PC-3 (cell line): ENCODE measurements at regions not wholly inside any gene's neighbourhood (a gene's known extent, or its start where the extent isn't known, plus 50 kb on each side); places are given as distances from the start of the nearest gene placed in this dataset.

Experiments
- ATAC-seq: fragments of 200-7000 bp; cut with Tn5 transposase; 2 replicates; pipeline ENCODE4 v1.9.1; 2020; ENCODE audit warnings: mild to moderate bottlenecking, moderate library complexity
- BruUV-seq: library from RNA; stranded (reverse); fragments of 400-500 nt; replicated peaks from 2 replicates; lab custom pipeline; 2021; lab: Mats Ljungman, UMichigan
- CTCF ChIA-PET: fragments of 300-600 bp; sonication (Branson Sonifier 250); formaldehyde crosslinking; loops from one replicate; lab custom pipeline; 2022; ENCODE audit warnings: antibody characterized with exemption; lab: Charles Lee
- POLR2A ChIA-PET: fragments of 300-600 bp; sonication (Branson Sonifier 250); formaldehyde crosslinking; loops from one replicate; lab custom pipeline; 2022; ENCODE audit warnings: antibody characterized with exemption; ENCODE audit not compliant: unreplicated experiment; lab: Charles Lee
- DNase-seq: peaks from one replicate; pipeline ENCODE4 v3.0.0-alpha.2; 2015
- H2AFZ ChIP-seq: fragments of 300-600 bp; sonication (generic); 2 replicates; pipeline ENCODE4 v1.6.0; 2016; ENCODE audit warnings: antibody characterized with exemption, low read length
- H3F3A ChIP-seq: fragments of 300-600 bp; sonication (generic); one replicate; pipeline ENCODE4 v1.6.0; 2017; ENCODE audit warnings: antibody characterized with exemption, low read length, control low read depth, mild to moderate bottlenecking; ENCODE audit not compliant: unreplicated experiment
- H3K27ac ChIP-seq: fragments of 300-600 bp; sonication (generic); 2 replicates; pipeline ENCODE4 v1.5.1; 2016; ENCODE audit warnings: mild to moderate bottlenecking, low read length
- H3K27me3 ChIP-seq: fragments of 300-600 bp; sonication (generic); 2 replicates; pipeline ENCODE4 v1.6.1; 2016; ENCODE audit warnings: low read length, mixed read lengths
- H3K36me3 ChIP-seq: fragments of 300-600 bp; sonication (generic); 2 replicates; pipeline ENCODE4 v1.6.1; 2016; ENCODE audit warnings: low read depth, mixed run types, low read length, mixed read lengths
- H3K4me1 ChIP-seq: fragments of 300-600 bp; sonication (generic); 2 replicates; pipeline ENCODE4 v1.5.1; 2016; ENCODE audit warnings: low read length; ENCODE audit not compliant: insufficient read depth
- H3K4me2 ChIP-seq: fragments of 300-600 bp; sonication (generic); 2 replicates; pipeline ENCODE4 v1.6.0; 2016; ENCODE audit warnings: low read length
- H3K4me3 ChIP-seq: fragments of 300-600 bp; sonication (generic); 2 replicates; pipeline ENCODE4 v1.5.1; 2016; ENCODE audit warnings: mild to moderate bottlenecking, low read length, mixed read lengths
- H3K79me2 ChIP-seq: fragments of 300-600 bp; sonication (generic); 2 replicates; pipeline ENCODE4 v1.6.1; 2017; ENCODE audit warnings: low read length, mixed read lengths
- H3K9ac ChIP-seq: fragments of 300-600 bp; sonication (generic); 2 replicates; pipeline ENCODE4 v1.6.0; 2016; ENCODE audit warnings: mild to moderate bottlenecking, low read length
- H3K9me2 ChIP-seq: fragments of 300-600 bp; sonication (generic); replicated peaks from 2 replicates; pipeline ENCODE4 v1.6.1; 2016; ENCODE audit warnings: mixed run types, low read length, mixed read lengths
- H3K9me3 ChIP-seq: fragments of 300-600 bp; sonication (generic); 2 replicates; pipeline ENCODE4 v1.6.1; 2016; ENCODE audit warnings: low read length, mixed read lengths
- H4K20me1 ChIP-seq: fragments of 300-600 bp; sonication (generic); 2 replicates; pipeline ENCODE4 v1.6.1; 2016; ENCODE audit warnings: low read length, mixed read lengths
- CTCF ChIP-seq: fragments of 300-600 bp; sonication (generic); conservative IDR thresholded peaks from 2 replicates; pipeline ENCODE4 v1.5.1; 2017; ENCODE audit warnings: antibody characterized with exemption, low read depth, mild to moderate bottlenecking, low read length
- EZH2 ChIP-seq: fragments of 300-600 bp; sonication (generic); IDR thresholded peaks from one replicate; pipeline ENCODE4 v1.6.1; 2017; ENCODE audit warnings: antibody characterized with exemption, mild to moderate bottlenecking, low read length; ENCODE audit not compliant: unreplicated experiment
- EZH2phosphoT487 ChIP-seq: fragments of 300-600 bp; sonication (generic); IDR thresholded peaks from 2 replicates; pipeline ENCODE4 v1.6.1; 2018; ENCODE audit warnings: mild to moderate bottlenecking, antibody characterized with exemption, low read length, borderline replicate concordance
- intact Hi-C: fragments of 100-400 bp; cut with micrococcal nuclease; formaldehyde crosslinking; loops from 2 replicates; pipeline ENCODE4 v1.9.0; 2023

GRCh38 chr6:138631566-138631965 is 132.3 kb upstream of the NHSL1 start:
- no peak overlapping the region for H3K4me2 ChIP-seq
- intact Hi-C loops = no loop called here
- no peaks in the 10 kb centered on the region for H3K9me2 ChIP-seq
- no peaks in the 10 kb centered on the region for H3K79me2 ChIP-seq
- H4K20me1 ChIP-seq = no peaks in the 10 kb centered on the region
- no peaks in the 10 kb centered on the region for H3K4me1 ChIP-seq
- no peaks in the 10 kb centered on the region for H3K36me3 ChIP-seq
- no TSS peak for BruUV-seq
- H3K27me3 ChIP-seq = no peaks in the 10 kb centered on the region
- H3K9ac ChIP-seq = no peak overlapping the region
- no peak for ATAC-seq
- DNase-seq = no peak
- no peak overlapping the region for H2AFZ ChIP-seq
- no peak overlapping the region for H3K4me3 ChIP-seq
- H3K9me3 ChIP-seq = no peaks in the 10 kb centered on the region
- ChIA-PET POLR2A (no interaction called here), CTCF (no interaction called here)
- no peaks in the 10 kb centered on the region for H3F3A ChIP-seq
- TF ChIP-seq EZH2 (no peak), EZH2phosphoT487 (no peak), CTCF (no peak)
- no peak overlapping the region for H3K27ac ChIP-seq

- Histone ChIP-seq H3K9ac (no peak overlapping the region), H3K79me2 (no peaks in the 10 kb centered on the region), H4K20me1 (no peaks in the 10 kb centered on the region), H3K4me3 (no peak overlapping the region), H3K4me1 (no peaks in the 10 kb centered on the region), H3F3A (no peaks in the 10 kb centered on the region), H3K9me3 (no peaks in the 10 kb centered on the region), H3K27me3 (no peaks in the 10 kb centered on the region), H3K27ac (no peak overlapping the region), H3K9me2 (no peaks in the 10 kb centered on the region), H2AFZ (no peak overlapping the region), H3K36me3 (no peaks in the 10 kb centered on the region), H3K4me2 (no peak overlapping the region)
- ChIA-PET CTCF (no interaction called here), POLR2A (no interaction called here)
- intact Hi-C loops = no loop called here
- TF ChIP-seq CTCF (no peak), EZH2phosphoT487 (no peak), EZH2 (no peak)
- no peak for ATAC-seq
- no TSS peak for BruUV-seq
- no peak for DNase-seq
Observed at GRCh38 chr6:138637822-138638221, 135.7 kb upstream of the CCDC28A start.

GRCh38 chr6:138638604-138639003 is 135.0 kb upstream of the CCDC28A start:
- POLR2A ChIA-PET = no interaction called here

More at GRCh38 chr6:138638604-138639003, 135.0 kb upstream of the CCDC28A start:
- no peak for TF ChIP-seq CTCF
- no peak for TF ChIP-seq EZH2phosphoT487
- no peak for TF ChIP-seq EZH2
- Histone ChIP-seq H4K20me1 (no peaks in the 10 kb centered on the region), H3K27me3 (no peaks in the 10 kb centered on the region), H3K27ac (no peak overlapping the region), H2AFZ (no peak overlapping the region), H3K79me2 (no peaks in the 10 kb centered on the region), H3K4me3 (no peak overlapping the region), H3K4me2 (no peak overlapping the region), H3F3A (no peaks in the 10 kb centered on the region), H3K4me1 (no peaks in the 10 kb centered on the region), H3K9ac (no peak overlapping the region), H3K9me3 (no peaks in the 10 kb centered on the region), H3K9me2 (no peaks in the 10 kb centered on the region), H3K36me3 (no peaks in the 10 kb centered on the region)
- BruUV-seq = no TSS peak
- CTCF ChIA-PET = no interaction called here
- DNase-seq (no peak), ATAC-seq (no peak)
- intact Hi-C loops = no loop called here
